GM18498 (cell line): ENCODE measurements at regions not wholly inside any gene's neighbourhood (a gene's known extent, or its start where the extent isn't known, plus 50 kb on each side); places are given as distances from the start of the nearest gene placed in this dataset.
"Not testable (repeated sequence)": the region's sequence is repeated elsewhere in the genome, so short reads cannot be mapped to it uniquely, and the experiment has no call there.

Experiments
- ATAC-seq: cut with Tn5 transposase; IDR thresholded peaks from one replicate; pipeline ENCODE4 v1.9.1; 2021; ENCODE audit warnings: mild to moderate bottlenecking, moderate library complexity; ENCODE audit not compliant: unreplicated experiment

GRCh38 chr6:139979021-139979725 is 604.7 kb upstream of the CITED2 start:
- ATAC-seq = no peak

- ATAC-seq = no peak
Measured at GRCh38 chr6:139977887-139978332, 603.5 kb upstream of the CITED2 start.

GRCh38 chr6:139973669-139974344 is 599.4 kb upstream of the CITED2 start:
- ATAC-seq = no peak

GRCh38 chr6:139972116-139972515 is 597.7 kb upstream of the CITED2 start:
- no peak for ATAC-seq

- ATAC-seq = no peak
Measured at GRCh38 chr6:139970591-139970991, 596.1 kb upstream of the CITED2 start.

- ATAC-seq = no peak
Measured at GRCh38 chr6:139967497-139967896, 593.0 kb upstream of the CITED2 start.

GRCh38 chr6:139965393-139965792 is 590.9 kb upstream of the CITED2 start:
- no peak for ATAC-seq

- no peak for ATAC-seq
Measured at GRCh38 chr6:139964737-139965136, 590.3 kb upstream of the CITED2 start.

- peak; percentile 57 for ATAC-seq
Measured at GRCh38 chr6:139962654-139963347, 588.4 kb upstream of the CITED2 start.

GRCh38 chr6:139961190-139961589 is 586.7 kb upstream of the CITED2 start:
- no peak for ATAC-seq

- no peak for ATAC-seq
Measured at GRCh38 chr6:139960671-139961070, 586.2 kb upstream of the CITED2 start.

- no peak for ATAC-seq
Measured at GRCh38 chr6:139955366-139956155, 581.1 kb upstream of the CITED2 start.

GRCh38 chr6:139954463-139955071 is 580.1 kb upstream of the CITED2 start:
- ATAC-seq = no peak

GRCh38 chr6:139953780-139954179 is 579.3 kb upstream of the CITED2 start:
- ATAC-seq = not testable (repeated sequence)

- ATAC-seq = no peak
Measured at GRCh38 chr6:139951172-139951571, 576.7 kb upstream of the CITED2 start.

GRCh38 chr6:139944976-139945375 is 570.5 kb upstream of the CITED2 start:
- no peak for ATAC-seq

GRCh38 chr6:139944131-139944530 is 569.7 kb upstream of the CITED2 start:
- no peak for ATAC-seq

GRCh38 chr6:139943391-139943790 is 568.9 kb upstream of the CITED2 start:
- ATAC-seq = no peak

GRCh38 chr6:139942331-139942730 is 567.9 kb upstream of the CITED2 start:
- ATAC-seq = no peak

- ATAC-seq = no peak
Measured at GRCh38 chr6:139941826-139942225, 567.4 kb upstream of the CITED2 start.
